ENCODE measurements at regions not wholly inside any gene's neighbourhood (a gene's known extent, or its start where the extent isn't known, plus 50 kb on each side); places are given as distances from the start of the nearest gene placed in this dataset.

DNA sequence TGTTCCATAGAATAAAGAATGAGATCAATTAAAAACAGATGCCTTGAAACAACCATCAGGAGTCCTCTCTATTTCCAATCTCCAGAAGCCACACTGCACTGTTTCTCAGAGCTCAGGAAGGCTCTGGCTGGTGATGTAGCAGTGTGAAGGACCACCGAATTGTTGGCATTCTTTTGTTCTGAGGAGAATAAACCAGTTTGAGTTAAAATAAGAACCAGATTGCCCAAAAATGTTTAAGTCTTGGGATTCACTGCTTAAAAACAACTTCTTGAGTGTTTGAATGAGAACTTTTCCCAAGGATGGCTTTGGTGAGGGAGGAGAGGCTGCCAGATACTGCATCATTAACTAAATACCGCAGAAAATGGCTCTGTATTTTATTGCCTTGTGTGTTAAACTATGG lies 341.2 kb downstream of the C12orf75 start:
- H3K27ac ChIP-seq, result peak overlapping the region in 1 of 2 donors; percentile 35
- intact Hi-C loops (cut with DNase I), result no loop called here

GRCh38 chr12:105672121-105672975 lies 341.9 kb downstream of the C12orf75 start:
- Histone ChIP-seq H3K4me1 (ENCODE audit: insufficient read depth) (peaks cover 3% of the 10 kb centered on the region), H3K27ac (peak overlapping the region in 1 of 2 donors; percentile 35), H3K9me3 (no peaks in the 10 kb centered on the region), H3K36me3 (no peaks in the 10 kb centered on the region), H3K4me3 (no peak overlapping the region), H3K27me3 (no peaks in the 10 kb centered on the region)
- peak; percentile 21 to 73 (median 48) for DNase-seq
- intact Hi-C loops (cut with DNase I), result no loop called here
- 21 to 28% (median 23%) methylated on average over 9 of the region's 9 CpGs for WGBS, 3 donors
- TF ChIP-seq EP300 (IDR thresholded peaks at IDR 0.05) (no peak), POLR2A (IDR thresholded peaks at IDR 0.05) (no peak)
- TF ChIP-seq, protein P1, sequence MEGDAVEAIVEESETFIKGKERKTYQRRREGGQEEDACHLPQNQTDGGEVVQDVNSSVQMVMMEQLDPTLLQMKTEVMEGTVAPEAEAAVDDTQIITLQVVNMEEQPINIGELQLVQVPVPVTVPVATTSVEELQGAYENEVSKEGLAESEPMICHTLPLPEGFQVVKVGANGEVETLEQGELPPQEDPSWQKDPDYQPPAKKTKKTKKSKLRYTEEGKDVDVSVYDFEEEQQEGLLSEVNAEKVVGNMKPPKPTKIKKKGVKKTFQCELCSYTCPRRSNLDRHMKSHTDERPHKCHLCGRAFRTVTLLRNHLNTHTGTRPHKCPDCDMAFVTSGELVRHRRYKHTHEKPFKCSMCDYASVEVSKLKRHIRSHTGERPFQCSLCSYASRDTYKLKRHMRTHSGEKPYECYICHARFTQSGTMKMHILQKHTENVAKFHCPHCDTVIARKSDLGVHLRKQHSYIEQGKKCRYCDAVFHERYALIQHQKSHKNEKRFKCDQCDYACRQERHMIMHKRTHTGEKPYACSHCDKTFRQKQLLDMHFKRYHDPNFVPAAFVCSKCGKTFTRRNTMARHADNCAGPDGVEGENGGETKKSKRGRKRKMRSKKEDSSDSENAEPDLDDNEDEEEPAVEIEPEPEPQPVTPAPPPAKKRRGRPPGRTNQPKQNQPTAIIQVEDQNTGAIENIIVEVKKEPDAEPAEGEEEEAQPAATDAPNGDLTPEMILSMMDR (IDR thresholded peaks at IDR 0.05), result no peak

More for the DNA sequence above, 341.2 kb downstream of the C12orf75 start:
- 28 to 38% (median 37%) methylated on average over 2 of the region's 2 CpGs for WGBS, 3 donors
- no peak for DNase-seq
- no peaks in the 10 kb centered on the region for H3K27me3 ChIP-seq
- H3K4me1 ChIP-seq (ENCODE audit: insufficient read depth), result peaks cover 3% of the 10 kb centered on the region
- TF ChIP-seq EP300 (IDR thresholded peaks at IDR 0.05) (no peak), POLR2A (IDR thresholded peaks at IDR 0.05) (no peak)
- TF ChIP-seq, protein P1 (IDR thresholded peaks at IDR 0.05), result no peak
- H3K4me3 ChIP-seq, result no peak overlapping the region
- no peaks in the 10 kb centered on the region for H3K9me3 ChIP-seq
- no peaks in the 10 kb centered on the region for H3K36me3 ChIP-seq

DNA sequence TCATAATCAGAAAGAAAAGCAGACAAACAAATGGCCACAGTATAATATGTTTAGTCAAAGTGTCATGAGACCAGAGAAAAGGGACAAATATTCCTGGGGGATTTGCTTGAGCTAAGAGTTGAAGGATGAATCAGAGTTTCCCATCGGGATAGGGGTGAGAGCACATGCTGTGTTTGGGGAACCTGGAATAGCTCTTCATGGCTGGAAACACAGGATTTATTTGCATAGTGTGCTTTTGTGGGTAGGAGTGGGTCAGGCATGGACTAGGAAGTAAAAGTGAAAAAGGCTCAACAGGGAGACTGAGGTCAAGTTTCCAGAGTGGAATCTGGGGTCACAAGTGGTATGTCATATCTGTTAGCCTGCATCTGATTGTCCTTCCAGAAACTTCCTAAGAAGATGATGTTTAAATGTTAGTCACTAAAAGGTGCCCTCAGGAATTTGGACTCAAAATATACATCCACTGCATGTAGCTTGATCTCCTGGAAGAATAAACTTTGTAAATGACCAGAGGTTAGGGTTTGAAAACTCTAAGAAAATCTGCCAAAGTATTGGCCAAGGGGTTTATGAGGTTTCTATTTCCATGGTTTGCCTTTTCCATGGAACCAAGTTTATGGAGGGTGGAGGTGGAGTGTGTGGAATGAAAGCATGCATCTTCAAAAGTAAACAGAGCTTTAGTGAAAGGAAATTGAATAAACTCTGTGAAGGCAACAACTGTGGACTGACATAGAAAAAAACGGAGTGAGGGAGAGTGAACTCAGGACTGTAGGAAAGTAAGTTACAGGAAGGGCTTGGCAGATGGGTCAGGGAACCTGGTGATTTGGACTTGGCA lies 344.6 kb downstream of the C12orf75 start:
- peaks cover 3% of the 10 kb centered on the region for H3K4me1 ChIP-seq (ENCODE audit: insufficient read depth)
- no peaks in the 10 kb centered on the region for H3K36me3 ChIP-seq
- intact Hi-C loops (cut with DNase I), result no loop called here
- no peak overlapping the region for H3K4me3 ChIP-seq
- no peak for DNase-seq
- no peaks in the 10 kb centered on the region for H3K27me3 ChIP-seq
- H3K27ac ChIP-seq, result no peak overlapping the region
- no peaks in the 10 kb centered on the region for H3K9me3 ChIP-seq
- TF ChIP-seq, protein P1 (IDR thresholded peaks at IDR 0.05), result no peak
- TF ChIP-seq POLR2A (IDR thresholded peaks at IDR 0.05) (no peak), EP300 (IDR thresholded peaks at IDR 0.05) (no peak)
- 48 to 61% (median 49%) methylated on average over 2 of the region's 2 CpGs for WGBS, 3 donors

GRCh38 chr12:105676694-105677093 lies 346.2 kb downstream of the C12orf75 start:
- peak in 1 of 5 donors; percentile 17 for DNase-seq
- Histone ChIP-seq H3K4me1 (ENCODE audit: insufficient read depth) (peaks cover 3% of the 10 kb centered on the region), H3K36me3 (no peaks in the 10 kb centered on the region), H3K27ac (no peak overlapping the region), H3K27me3 (no peaks in the 10 kb centered on the region), H3K4me3 (no peak overlapping the region), H3K9me3 (no peaks in the 10 kb centered on the region)
- TF ChIP-seq POLR2A (IDR thresholded peaks at IDR 0.05) (no peak), EP300 (IDR thresholded peaks at IDR 0.05) (no peak)
- TF ChIP-seq, protein P1 (IDR thresholded peaks at IDR 0.05), result no peak
- 70 to 82% (median 78%) methylated on average over 2 of the region's 2 CpGs for WGBS, 3 donors
- intact Hi-C loops (cut with DNase I), result no loop called here

All from ovary (tissue), 7 donors.